GM10248 (cell line): ENCODE measurements at regions not wholly inside any gene's neighbourhood (a gene's known extent, or its start where the extent isn't known, plus 50 kb on each side); places are given as distances from the start of the nearest gene placed in this dataset.

Source experiments
- CTCF ChIA-PET: fragments of 300-600 bp; sonication (Branson Sonifier 250); formaldehyde crosslinking; extraction: SDS; loops from one replicate; lab custom pipeline; 2021; ENCODE audit warnings: antibody characterized with exemption; lab: Yijun Ruan, JAX
- POLR2A ChIA-PET: fragments of 350-650 bp; sonication (Branson Sonifier 250); formaldehyde crosslinking; extraction: SDS; loops from one replicate; lab custom pipeline; 2020; ENCODE audit warnings: antibody characterized with exemption; lab: Yijun Ruan, JAX
- DNase-seq: peaks from one replicate; pipeline ENCODE4 v3.0.0; 2012; ENCODE audit errors: extremely low spot score
- TF ChIP-seq, protein P1 (sequence below): IDR thresholded peaks from 2 replicates; pipeline ENCODE4 v1.5.1; 2012; ENCODE audit warnings: mild to moderate bottlenecking, low read depth; ENCODE audit errors: extremely low read depth, missing control alignments, control extremely low read depth

DNA sequence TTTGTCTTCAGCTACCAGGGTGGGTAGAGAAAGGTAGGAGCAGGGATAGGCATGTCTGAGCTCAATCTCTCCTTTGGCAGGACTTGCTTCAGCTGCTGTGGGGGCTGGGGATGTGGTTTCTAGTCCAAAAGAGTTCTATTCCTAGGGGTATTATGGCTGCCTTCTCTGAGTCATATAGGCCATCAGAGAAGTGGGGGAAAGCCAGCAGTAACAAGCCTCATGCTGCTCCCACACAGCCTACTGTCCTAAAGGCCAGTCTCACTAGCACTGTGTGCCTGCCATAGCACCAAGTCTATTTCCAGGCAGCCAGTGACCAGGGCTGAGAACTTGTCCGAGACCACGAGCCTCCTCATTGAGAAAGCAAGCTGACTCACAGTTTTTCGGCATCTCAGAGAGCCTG, 270.6 kb downstream of the DCAF12L2 start:
- ChIA-PET POLR2A (no interaction called here), CTCF (no interaction called here)
- no peak for DNase-seq
- TF ChIP-seq, protein P1, sequence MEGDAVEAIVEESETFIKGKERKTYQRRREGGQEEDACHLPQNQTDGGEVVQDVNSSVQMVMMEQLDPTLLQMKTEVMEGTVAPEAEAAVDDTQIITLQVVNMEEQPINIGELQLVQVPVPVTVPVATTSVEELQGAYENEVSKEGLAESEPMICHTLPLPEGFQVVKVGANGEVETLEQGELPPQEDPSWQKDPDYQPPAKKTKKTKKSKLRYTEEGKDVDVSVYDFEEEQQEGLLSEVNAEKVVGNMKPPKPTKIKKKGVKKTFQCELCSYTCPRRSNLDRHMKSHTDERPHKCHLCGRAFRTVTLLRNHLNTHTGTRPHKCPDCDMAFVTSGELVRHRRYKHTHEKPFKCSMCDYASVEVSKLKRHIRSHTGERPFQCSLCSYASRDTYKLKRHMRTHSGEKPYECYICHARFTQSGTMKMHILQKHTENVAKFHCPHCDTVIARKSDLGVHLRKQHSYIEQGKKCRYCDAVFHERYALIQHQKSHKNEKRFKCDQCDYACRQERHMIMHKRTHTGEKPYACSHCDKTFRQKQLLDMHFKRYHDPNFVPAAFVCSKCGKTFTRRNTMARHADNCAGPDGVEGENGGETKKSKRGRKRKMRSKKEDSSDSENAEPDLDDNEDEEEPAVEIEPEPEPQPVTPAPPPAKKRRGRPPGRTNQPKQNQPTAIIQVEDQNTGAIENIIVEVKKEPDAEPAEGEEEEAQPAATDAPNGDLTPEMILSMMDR: no peak

DNA sequence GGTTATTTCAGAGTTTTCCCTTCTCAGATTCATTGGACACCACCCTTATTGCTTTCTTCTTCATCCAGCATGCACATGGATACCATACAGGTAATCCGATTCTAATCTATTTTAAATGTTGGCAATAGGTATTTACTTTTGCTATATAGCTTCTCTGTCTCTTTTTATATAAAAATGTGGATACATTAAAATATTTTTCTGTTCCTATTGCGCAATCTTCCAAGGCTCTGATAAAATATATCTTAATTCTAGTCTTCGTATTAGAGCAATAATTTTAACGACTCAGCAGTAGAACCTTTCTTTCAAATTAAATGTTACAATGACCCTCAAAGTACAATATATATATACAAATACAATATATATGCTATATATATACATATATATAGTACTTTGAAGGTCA, 239.8 kb downstream of the DCAF12L2 start:
- ChIA-PET POLR2A (no interaction called here), CTCF (no interaction called here)
- TF ChIP-seq, protein P1: no peak
- no peak for DNase-seq

DNA sequence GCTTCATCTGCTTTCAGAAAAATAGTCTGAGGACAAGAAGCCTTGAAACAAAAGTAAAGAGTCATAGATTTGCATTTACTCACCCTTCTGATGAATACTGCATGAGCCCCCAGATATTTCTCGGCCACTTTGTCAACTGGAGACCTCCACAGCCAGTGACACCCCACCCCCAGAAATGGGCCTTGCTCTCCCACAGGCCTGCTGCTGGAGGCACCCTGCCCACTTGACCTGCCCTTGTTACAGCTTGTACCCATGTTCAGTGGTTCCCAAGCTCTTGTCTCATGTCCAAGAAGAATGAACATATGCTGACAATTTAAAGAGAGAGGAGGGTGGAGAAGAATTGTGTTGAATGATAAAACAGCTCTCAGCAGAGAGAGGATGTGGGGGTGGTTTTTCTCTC, 225.1 kb downstream of the DCAF12L2 start:
- TF ChIP-seq, protein P1: no peak
- DNase-seq: no peak
- CTCF ChIA-PET: no interaction called here
- POLR2A ChIA-PET: no interaction called here

DNA sequence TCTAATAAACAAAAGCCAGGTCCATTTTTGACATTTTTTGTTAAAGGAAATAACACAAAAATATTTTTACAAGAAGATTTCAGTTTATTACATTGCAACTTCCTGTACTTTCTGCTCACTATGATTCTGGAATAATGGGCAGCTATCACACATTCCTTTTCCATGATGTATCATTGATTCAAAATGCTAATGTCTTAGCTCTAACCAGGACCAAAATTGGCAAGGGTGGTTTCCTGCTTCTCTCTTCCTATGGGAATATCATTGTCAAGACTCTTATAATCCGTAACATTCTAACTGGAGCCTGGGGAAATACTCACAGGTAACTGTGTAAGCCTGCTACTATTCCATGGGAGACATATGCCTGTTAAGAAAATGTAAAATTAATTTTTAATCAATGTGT, 218.6 kb downstream of the DCAF12L2 start:
- TF ChIP-seq, protein P1: no peak
- ChIA-PET CTCF (no interaction called here), POLR2A (no interaction called here)
- no peak for DNase-seq

DNA sequence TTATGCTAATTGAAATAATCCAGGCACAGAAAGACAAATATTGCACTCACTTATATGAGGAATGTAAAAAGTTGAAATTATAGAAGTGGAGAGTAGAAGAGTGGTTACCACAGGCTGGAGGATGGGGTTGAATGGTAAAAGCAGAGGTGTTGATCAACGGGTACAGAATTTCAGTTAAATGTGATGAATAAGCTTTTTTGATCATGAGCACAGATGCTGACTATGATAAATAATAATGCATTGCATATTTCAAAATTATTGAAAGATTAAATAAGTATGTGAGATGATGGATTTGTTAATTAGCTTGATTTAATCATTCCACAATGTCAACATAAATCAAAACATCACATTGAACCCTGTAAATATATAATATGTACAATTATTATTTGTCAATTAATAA, 213.1 kb downstream of the DCAF12L2 start:
- ChIA-PET POLR2A (no interaction called here), CTCF (no interaction called here)
- DNase-seq: no peak
- TF ChIP-seq, protein P1: no peak

DNA sequence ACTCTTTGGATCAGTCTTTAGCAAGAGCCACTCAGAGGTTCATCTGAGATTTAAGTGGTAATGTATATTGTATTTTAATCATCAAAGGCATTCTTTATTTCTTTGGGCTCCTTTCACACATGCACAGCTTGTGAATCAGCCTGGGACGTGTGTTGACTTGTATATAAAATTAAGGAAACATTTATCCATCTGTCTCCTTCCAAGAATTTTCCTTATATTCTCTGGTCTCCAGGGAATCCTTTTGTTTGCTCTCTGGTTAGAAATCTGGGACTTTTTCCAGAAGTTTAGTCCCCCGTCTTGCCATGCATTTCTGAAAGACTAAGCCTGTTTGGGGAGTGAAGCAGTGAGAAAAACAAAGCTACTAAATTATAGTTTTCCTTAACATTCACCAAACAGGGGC, 212.3 kb downstream of the DCAF12L2 start:
- no peak for DNase-seq

More for the DNA sequence above, 212.3 kb downstream of the DCAF12L2 start:
- TF ChIP-seq, protein P1: no peak
- CTCF ChIA-PET: no interaction called here
- POLR2A ChIA-PET: no interaction called here
